ENCODE measurements at regions not wholly inside any gene's neighbourhood (a gene's known extent, or its start where the extent isn't known, plus 50 kb on each side); places are given as distances from the start of the nearest gene placed in this dataset.

DNA sequence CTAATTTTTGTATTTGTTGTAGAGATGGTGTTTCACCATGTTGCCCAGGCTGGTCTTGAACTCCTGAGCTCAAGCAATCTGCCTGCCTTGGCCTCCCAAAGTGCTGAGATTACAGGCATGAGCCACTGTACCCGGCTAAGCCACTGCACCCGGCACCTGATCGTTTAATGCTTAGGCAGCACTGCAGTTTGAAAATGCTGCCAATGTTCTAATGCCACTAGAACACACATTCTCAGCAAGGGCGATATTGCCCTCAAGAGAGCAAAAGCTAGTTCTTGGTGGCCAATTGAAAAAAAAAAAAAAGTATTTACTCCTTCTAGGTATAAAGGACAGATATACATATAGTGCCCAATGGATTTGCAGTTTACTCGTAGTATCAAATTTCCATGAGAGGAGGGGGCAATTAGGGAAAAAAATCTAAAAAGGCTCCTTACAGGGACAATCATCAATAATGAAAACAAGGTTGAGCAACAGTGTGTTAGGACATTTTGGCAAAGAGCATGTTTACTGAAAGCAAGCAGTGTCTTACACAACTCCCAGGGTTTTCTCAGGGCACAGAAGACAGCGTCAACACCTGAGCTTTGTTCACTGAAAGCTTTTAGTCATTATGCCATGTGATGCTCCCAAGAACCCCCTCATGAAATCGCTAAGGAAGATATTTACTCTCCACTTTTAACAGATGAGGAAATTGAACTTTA, 199.9 kb upstream of the PKDCC start:
- DNase-seq (ENCODE audit: low read depth) = peak; percentile 96

DNA sequence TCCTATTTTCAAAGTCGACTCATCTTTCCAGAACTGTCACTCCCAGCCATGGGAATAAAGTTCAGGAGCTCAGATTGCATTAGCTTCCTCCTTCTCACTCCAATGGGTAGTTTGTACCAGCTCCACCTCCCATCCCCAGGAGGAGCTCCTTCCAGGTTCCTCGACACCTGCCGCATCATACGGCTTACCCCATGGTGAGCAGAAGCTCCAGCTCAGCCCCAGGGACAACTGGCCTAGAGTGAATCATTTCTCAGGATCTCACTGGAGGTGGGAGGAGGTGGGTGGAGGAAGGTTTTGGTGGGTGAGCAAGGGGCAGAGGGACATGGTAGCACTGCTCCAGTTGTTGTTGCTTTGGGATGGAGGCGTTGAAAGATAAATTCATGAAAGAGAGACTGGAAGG, 196.3 kb upstream of the PKDCC start:
- DNase-seq (ENCODE audit: low read depth) = no peak

DNA sequence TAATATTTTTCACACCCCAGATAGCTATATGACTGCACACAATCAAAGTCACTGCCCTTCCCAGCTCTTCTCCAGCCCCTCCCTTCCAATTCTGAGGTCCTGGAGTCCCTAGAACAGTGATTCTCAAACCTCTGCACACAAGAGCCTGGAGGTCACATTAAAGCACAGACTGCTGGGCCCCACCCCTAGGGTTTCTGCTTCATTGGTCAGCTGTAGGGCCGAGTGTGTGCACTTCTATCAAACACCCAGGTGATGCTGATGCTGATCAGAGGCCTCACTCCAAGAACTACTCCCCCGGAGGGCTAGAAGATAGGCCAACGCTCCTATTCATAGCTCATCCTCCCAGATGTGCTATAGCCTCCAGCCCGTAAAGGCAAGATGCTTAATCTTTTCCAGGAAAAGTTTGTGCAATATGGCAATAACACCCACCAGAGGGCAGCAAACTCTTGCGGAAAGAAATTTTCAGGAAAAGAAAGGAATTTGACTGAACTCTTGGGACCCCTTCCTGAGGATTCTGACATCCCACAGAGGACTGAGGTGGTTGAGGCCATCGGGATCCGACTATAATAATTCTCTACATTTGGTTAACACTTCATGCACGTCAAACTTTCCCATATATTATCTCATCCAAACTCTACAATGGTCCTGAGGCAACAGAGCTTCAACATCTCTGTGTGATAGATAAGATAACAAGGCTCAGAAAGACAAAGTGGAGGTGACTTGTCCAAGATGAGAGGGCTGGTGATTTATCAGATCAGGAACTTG, 194.2 kb upstream of the PKDCC start:
- DNase-seq (ENCODE audit: low read depth) = peak; percentile 61

DNA sequence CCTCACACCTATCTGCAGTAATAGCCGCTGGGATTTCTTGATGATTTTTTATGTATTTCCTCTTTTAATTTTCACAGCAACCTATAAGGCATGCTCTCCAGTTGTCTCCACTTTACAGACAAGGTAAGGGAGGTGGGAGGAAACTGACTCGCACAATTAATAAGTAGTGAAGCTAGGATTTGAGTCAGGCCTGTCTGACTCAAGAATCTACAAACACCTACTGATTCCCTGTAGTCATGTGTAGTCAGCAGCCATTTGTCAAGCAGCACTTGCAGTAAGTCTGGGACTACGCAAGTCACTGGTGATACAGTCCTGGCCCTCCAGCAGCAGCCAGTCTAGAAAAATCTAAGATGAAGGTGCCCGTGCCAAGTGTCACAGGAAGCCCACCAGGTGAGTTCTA, 193.6 kb upstream of the PKDCC start:
- peak; percentile 77 for DNase-seq (ENCODE audit: low read depth)

DNA sequence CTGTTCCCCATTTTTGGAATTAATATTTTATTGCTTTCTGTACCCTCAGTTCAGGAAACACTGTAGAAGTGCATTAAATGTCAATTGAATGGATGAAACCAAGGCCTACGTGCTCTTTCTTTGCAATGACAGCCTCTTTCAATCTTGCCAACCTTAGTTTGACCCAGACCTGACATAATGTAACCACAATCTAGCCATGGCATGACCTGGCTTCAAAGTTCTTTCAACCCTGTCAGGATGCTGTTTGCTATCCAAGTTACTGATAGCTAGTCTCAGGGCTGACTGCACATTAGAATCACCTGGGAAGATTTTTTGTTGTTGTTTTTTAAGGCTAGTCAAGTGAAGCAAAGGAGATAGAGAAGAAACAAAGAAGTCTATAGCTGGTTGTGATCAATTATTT, 190.9 kb upstream of the PKDCC start:
- DNase-seq (ENCODE audit: low read depth) = no peak

DNA sequence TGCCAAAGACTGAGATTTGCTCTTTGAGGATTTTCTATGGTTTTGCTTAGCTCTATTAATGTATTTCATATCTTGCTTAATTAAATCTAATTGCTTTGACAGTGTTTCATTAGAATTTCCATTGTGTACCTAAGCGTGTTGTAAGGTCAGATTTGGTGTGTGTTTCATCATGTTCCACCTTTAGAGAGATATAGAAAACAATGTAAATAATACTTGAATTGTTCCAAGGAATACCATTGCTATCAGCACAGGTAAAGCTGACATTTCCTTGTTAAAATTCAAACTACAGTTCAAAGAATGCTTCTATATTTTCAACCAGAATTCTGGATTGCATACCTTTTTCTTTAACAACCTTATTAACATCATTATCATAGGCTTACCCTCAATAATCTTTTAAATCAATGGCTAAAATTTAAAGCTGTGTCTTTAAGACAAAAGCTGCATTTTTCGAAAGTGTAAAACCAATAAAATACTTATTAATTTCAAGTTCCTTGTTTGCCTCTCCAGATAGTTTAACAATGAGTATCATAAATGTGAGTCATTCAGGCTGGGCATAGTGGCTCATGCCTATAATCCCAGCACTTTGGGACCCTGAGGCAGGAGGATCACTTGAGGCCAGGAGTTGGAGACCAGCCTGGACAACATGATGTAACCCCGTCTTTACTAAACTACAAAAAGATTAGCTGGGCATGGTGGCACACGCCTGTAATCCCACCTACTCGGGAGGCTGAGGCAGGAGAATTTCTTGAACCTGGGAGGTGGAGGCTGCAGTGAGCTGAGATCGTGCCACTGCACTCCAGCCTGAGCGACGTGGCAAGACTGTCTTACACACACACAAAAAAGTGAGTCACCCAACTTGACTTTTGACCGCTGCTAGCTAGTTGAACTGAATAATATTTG, 188.0 kb upstream of the PKDCC start:
- peak; percentile 66 for DNase-seq (ENCODE audit: low read depth)

DNA sequence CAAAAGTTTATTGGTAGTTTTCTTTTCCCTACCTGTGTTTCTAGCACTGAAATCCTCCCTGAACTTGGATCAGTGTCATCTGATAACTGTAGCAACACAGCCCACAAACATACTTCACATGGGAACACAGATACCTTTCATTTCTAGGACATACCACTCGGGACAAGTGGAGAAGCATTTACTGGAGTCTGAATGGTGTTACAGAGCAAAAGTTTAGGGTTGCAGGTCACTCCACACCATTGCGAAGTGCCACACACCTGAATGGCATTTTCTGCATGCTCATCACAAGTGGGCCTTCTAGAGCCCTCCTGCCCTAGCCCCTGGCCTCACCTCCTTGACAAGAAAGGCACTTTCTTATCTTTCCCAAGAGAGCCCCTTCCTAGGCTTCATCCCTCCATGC, 184.8 kb upstream of the PKDCC start:
- DNase-seq (ENCODE audit: low read depth) = no peak

DNA sequence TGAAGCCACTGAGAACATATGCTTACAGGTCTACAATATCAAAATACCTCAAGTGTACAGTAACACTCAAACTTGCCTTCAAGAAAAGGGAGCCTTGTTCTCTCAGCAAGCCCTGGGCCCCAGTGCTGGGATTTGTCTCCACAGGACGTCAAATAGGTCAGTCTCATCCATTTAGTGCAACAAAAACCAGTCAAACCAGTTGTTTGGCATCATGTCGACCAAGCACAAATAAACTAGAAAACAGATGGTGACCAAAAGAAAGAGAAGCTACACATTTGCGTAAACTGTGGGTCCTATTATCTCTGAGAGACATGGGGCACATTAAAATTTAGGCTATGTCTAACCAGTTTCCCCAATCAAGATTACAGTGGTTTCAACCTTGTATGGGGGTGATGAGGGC, 182.6 kb upstream of the PKDCC start:
- no peak for DNase-seq (ENCODE audit: low read depth)

GRCh38 chr2:41867553-41867952, 180.3 kb upstream of the PKDCC start:
- DNase-seq (ENCODE audit: low read depth) = no peak

DNA sequence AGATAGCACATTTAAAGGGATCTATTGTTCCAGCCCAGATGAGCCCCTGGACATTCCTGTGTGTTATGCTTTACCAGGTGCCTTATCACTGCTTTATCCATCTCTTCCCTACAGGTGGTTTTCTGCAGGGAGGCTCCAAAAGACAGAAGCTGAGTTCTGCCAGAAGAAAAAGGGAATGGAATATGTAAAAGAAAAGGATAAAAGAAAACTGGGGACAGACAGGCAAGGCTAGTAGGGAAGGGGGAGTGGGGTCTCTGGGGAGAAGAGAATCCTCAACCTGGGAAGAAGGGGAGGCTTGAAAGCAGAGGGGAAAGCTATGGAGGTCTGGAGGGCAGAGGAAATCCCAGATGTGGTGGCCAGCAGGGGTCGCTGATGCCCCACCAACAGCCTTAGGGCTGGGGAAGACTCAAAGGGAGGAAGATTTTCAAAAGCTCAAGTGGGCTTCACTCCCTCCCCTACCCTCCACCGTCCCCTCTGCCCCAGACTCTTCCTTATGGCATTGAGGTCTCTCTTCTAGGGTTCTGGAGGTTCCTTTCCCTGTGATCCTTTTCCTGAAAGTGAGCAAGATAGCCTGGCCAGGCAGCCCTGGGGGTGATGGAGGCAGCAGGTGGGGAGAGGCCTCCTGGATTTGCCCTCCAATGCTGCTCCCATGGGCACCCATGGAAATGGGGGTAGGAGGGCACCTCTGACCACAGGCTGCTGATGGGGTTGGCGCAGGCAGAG, 178.1 kb upstream of the PKDCC start:
- DNase-seq (ENCODE audit: low read depth) = peak; percentile 30

DNA sequence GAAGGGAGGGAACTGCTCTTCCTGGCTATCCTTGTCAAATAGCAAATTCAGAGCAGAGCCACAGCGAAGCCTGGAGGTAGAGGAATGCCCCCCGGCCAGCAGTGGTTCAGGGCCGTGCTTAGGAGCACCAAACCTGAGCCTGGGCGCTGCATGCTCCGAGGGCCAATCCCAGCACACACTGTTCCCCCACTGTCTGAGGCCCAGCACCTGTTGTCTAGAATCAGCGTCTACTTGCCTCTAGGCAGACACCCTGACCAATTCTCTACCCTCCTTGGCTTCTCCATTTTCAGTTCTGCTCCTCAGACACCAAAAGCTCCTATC, 177.6 kb upstream of the PKDCC start:
- DNase-seq (ENCODE audit: low read depth) = no peak

- DNase-seq (ENCODE audit: low read depth) = no peak
Observed at GRCh38 chr2:41871080-41871479, 176.7 kb upstream of the PKDCC start.

DNA sequence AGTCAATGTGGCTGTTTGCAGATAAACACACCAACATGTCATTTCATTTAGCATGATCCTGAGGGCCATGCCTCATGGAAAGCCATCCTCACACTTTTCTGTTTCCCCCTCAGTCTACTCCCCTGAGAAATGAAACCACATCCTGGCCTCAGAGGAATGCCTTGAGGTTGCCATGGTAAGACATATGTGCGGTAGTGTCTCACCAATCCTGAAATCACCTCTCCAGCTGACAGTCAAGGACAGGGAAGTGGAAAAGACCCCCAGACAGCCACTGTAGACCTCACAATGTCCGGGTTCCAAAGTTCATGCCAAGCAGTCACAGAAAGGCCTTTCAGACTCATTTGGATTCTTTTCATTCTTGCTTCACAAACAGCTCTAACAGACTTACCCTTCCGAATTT, 175.2 kb upstream of the PKDCC start:
- peak; percentile 21 for DNase-seq (ENCODE audit: low read depth)

DNA sequence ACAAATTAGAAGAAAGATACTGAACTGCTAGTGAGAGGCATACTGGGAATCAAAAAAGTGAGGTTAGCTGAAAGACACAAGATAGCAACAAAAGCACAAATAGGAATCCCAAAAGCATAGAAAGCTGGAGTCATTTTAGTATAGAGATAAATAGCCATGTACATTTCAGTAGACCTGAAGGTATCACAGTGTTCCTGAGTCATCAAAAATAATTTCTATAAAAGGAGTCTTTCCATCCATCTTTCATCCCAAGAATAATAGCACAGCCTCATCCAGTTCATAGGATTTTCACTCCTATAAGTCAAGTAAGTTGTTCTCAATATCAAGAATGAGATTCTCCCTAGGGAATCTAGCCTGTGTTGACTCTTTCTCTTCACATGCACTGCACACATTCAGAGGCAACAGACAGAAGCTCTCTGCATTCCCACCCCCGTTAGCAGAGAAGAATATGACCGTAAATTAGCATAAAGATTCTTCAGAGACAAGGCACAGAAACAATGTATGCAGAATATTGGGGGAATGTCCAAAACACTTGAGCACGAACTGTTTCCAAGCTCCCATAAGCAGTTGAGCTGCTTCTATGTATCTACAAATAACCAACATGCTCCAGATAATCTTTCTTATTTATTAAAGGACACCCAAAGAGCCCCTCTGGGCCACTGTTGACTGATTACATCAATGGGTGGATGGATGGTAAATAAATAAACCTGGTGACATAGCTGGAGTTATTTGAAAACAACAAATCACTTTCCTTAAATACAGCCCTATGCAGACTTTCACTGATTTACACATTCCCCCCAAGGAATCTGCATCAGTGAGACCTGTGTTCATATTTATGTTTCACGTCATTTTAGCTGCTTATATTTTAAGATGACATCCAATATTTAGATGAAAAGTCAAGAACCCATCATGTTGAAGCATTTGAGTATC, 174.5 kb upstream of the PKDCC start:
- no peak for DNase-seq (ENCODE audit: low read depth)

DNA sequence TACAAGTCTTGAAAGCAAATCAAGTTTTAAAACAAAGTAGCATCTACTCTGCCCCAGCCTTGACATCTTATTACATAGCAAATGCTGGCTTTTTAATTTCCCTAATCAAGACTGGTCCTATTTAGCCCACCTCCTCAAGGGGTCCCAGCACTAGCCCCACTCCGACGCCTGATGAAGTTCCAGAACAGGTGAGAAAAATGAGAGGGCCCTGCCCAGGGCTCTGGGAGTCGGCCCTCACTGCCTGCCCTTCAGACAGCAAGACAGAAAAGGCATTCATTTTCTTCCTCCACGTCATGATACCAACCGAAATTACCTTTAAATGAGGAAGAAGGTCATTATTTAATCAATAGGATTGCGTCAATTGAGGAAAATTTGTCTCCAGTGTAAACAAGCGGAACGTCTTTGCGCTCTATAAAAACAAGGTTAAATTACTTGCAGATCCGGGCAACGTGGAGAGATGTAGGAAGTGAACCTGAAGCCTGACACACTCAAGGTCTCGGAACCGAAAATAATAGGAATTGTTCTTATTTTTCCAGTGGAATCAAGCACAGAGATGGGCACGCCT, 170.6 kb upstream of the PKDCC start:
- no peak for DNase-seq (ENCODE audit: low read depth)

- no peak for DNase-seq (ENCODE audit: low read depth)
Observed at GRCh38 chr2:41878056-41878455, 169.8 kb upstream of the PKDCC start.

DNA sequence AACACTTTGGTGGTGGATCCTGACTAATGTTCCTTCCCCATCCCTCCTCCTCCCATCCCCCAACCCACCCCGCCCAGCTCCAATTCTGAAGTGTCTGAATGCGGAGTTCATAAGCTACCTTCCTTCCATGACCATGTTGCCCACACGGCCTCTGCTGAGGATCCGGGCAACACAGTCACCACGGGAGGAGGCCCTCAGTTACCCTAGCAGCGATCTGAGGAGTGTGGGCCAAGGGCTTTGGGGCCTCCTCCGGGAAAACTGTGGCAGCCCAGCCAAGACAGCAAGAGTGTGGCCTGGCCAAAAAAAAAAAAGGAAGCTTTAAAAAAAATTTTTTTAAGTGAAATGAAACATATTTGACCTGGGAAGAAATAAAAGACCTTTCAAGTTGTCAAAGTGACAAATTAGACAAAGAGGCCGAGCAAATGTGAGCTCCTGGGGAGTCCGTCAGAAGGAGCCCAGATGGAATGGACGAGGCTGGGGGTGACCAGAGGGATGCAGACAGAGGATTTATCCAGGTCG, 169.0 kb upstream of the PKDCC start:
- no peak for DNase-seq (ENCODE audit: low read depth)

- DNase-seq (ENCODE audit: low read depth) = no peak
Observed at GRCh38 chr2:41879235-41879916, 168.4 kb upstream of the PKDCC start.

GRCh38 chr2:41880561-41881243, 167.1 kb upstream of the PKDCC start:
- DNase-seq (ENCODE audit: low read depth) = peak; percentile 13

Measured in renal cortical epithelial cell (primary cell).